Mesenchymal stem cell (in vitro differentiated cells and primary cell): ENCODE measurements at regions not wholly inside any gene's neighbourhood (a gene's known extent, or its start where the extent isn't known, plus 50 kb on each side); places are given as distances from the start of the nearest gene placed in this dataset.
"Not testable (repeated sequence)": the region's sequence is repeated elsewhere in the genome, so short reads cannot be mapped to it uniquely, and the experiment has no call there.

ENCODE experiments used
- DNase-seq: peaks from one replicate; pipeline ENCODE4 v3.0.0-alpha.2; 2013
- H2AFZ ChIP-seq: one replicate; pipeline ENCODE4 v1.6.1; 2013; ENCODE audit warnings: low read depth, mild to moderate bottlenecking, control low read depth, inconsistent platforms, low read length, moderate library complexity
- H2AK5ac ChIP-seq: 2 replicates; pipeline ENCODE4 v1.6.1; 2013; ENCODE audit warnings: low read length, moderate library complexity, mild to moderate bottlenecking, inconsistent platforms; ENCODE audit not compliant: severe bottlenecking
- H2BK120ac ChIP-seq: one replicate; pipeline ENCODE4 v1.6.1; 2013; ENCODE audit warnings: low read depth, mild to moderate bottlenecking, inconsistent platforms, low read length, moderate library complexity
- H2BK12ac ChIP-seq, 2 experiments: one replicate each; pipeline ENCODE4 v1.6.1; 2013; ENCODE audit warnings: inconsistent platforms in 2 of 2, low read length in 2 of 2, mild to moderate bottlenecking in 2 of 2, moderate library complexity in 2 of 2, control low read depth in 1 of 2
- H2BK15ac ChIP-seq: one replicate; pipeline ENCODE4 v1.6.1; 2013; ENCODE audit warnings: mild to moderate bottlenecking, low read depth, inconsistent platforms; ENCODE audit not compliant: poor library complexity, severe bottlenecking
- H2BK5ac ChIP-seq: 2 replicates; pipeline ENCODE4 v1.6.1; 2013; ENCODE audit warnings: low read depth, mild to moderate bottlenecking, low read length, control low read depth, inconsistent platforms; ENCODE audit not compliant: poor library complexity, severe bottlenecking
- H3K14ac ChIP-seq, 2 experiments: one replicate each; pipeline ENCODE4 v1.6.1; 2013; ENCODE audit warnings: inconsistent platforms in 2 of 2, low read length in 2 of 2, control low read depth in 1 of 2, mild to moderate bottlenecking in 1 of 2, moderate library complexity in 1 of 2
- H3K18ac ChIP-seq, 2 experiments: one replicate each; pipeline ENCODE4 v1.6.1; 2013; ENCODE audit warnings: inconsistent platforms in 2 of 2, low read length in 2 of 2, control low read depth in 1 of 2, low read depth in 1 of 2, mild to moderate bottlenecking in 1 of 2
- H3K23ac ChIP-seq, 2 experiments: one replicate each; pipeline ENCODE4 v1.6.1; 2013; ENCODE audit warnings: inconsistent platforms in 2 of 2, low read length in 2 of 2, mild to moderate bottlenecking in 2 of 2, moderate library complexity in 2 of 2, control low read depth in 1 of 2
- H3K27ac ChIP-seq: 2 replicates; pipeline ENCODE4 v1.5.1; 2013; ENCODE audit warnings: mild to moderate bottlenecking, moderate library complexity, low read length, control low read depth, inconsistent platforms; ENCODE audit not compliant: poor library complexity, severe bottlenecking
- H3K27me3 ChIP-seq, 2 experiments: 2 replicates each; pipeline versions ENCODE4 v1.6.1 to v1.7.0; 2013; ENCODE audit warnings: low read length in 2 of 2, mild to moderate bottlenecking in 2 of 2, moderate library complexity in 2 of 2, control low read depth in 1 of 2, inconsistent platforms in 1 of 2; ENCODE audit not compliant: control insufficient read depth in 1 of 2, insufficient read depth in 1 of 2
- H3K36me3 ChIP-seq, 2 experiments: 2 replicates each; pipeline versions ENCODE4 v1.6.1 to v1.7.0; 2013; ENCODE audit warnings: low read length in 2 of 2, control low read depth in 1 of 2, inconsistent platforms in 1 of 2, low read depth in 1 of 2, mild to moderate bottlenecking in 1 of 2; ENCODE audit not compliant: insufficient read depth in 2 of 2, control insufficient read depth in 1 of 2
- H3K4ac ChIP-seq, 2 experiments: one replicate each; pipeline ENCODE4 v1.6.1; 2013; ENCODE audit warnings: inconsistent platforms in 2 of 2, low read length in 2 of 2, mild to moderate bottlenecking in 2 of 2, moderate library complexity in 2 of 2, control low read depth in 1 of 2, low read depth in 1 of 2
- H3K4me1 ChIP-seq: 2 replicates; pipeline ENCODE4 v1.6.1; 2013; ENCODE audit warnings: low read depth, low read length, control low read depth; ENCODE audit not compliant: control insufficient read depth, insufficient read depth
- H3K4me2 ChIP-seq: 2 replicates; pipeline ENCODE4 v1.6.1; 2013; ENCODE audit warnings: low read length, mild to moderate bottlenecking, inconsistent platforms; ENCODE audit not compliant: poor library complexity, severe bottlenecking
- H3K4me3 ChIP-seq, 2 experiments: 2 replicates each; pipeline versions ENCODE4 v1.5.1 to v1.7.0; 2013; ENCODE audit warnings: low read length in 2 of 2, mild to moderate bottlenecking in 2 of 2, control low read depth in 1 of 2, low read depth in 1 of 2; ENCODE audit not compliant: insufficient read depth in 1 of 2
- H3K79me1 ChIP-seq: replicated peaks from 2 replicates; pipeline ENCODE4 v1.6.1; 2013; ENCODE audit warnings: mild to moderate bottlenecking, control low read depth, low read length, inconsistent platforms; ENCODE audit not compliant: poor library complexity, severe bottlenecking
- H3K9ac ChIP-seq: 2 replicates; pipeline ENCODE4 v1.7.0; 2013; ENCODE audit warnings: mild to moderate bottlenecking, low read length, moderate library complexity
- H3K9me3 ChIP-seq: 2 replicates; pipeline ENCODE4 v1.7.0; 2013; ENCODE audit warnings: mild to moderate bottlenecking, low read length; ENCODE audit not compliant: control insufficient read depth
- H4K8ac ChIP-seq: one replicate; pipeline ENCODE4 v1.6.1; 2013; ENCODE audit warnings: inconsistent platforms, mild to moderate bottlenecking, low read length, moderate library complexity
- H4K91ac ChIP-seq: one replicate; pipeline ENCODE4 v1.6.1; 2013; ENCODE audit warnings: mild to moderate bottlenecking, low read length, inconsistent platforms
- WGBS: methylation state at CpG from one replicate; pipeline ENCODE4 v1.1.7; 2013; ENCODE audit warnings: mixed read lengths; 5-methylcytosine and 5-hydroxymethylcytosine counted together

DNA sequence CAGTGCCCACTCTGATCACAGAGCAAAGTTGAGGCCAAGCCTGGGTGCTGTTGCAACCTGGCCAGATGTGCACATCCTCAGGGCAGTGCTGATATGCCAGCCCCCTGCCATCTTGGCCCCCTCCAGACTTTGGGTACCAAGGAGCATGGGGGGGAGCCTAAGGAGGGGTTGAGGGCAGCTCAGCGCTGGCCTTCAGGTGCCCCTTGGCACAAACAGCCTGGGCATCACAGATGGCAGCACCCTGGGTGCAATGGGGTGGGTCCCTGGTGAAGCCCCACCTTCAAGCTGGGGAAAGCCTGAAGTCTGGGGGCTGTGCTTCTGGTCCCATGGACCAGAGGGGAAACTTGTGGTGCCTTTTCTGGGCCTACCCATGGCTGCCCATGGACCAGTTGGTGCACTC lies 163.0 kb downstream of the FAM47A start:
- Histone ChIP-seq H3K14ac (no peak overlapping the region), H4K91ac (no peak overlapping the region), H3K23ac (no peak overlapping the region), H2BK15ac (no peak overlapping the region), H2BK5ac (no peak overlapping the region), H3K27ac (no peak overlapping the region), H3K4me1 (no peaks in the 10 kb centered on the region), H3K18ac (no peak overlapping the region), H3K9me3 (no peaks in the 10 kb centered on the region), H4K8ac (no peak overlapping the region), H3K79me1 (no peaks in the 10 kb centered on the region), H2BK120ac (no peak overlapping the region), H3K4ac (no peak overlapping the region), H3K4me2 (no peak overlapping the region), H3K9ac (no peak overlapping the region), H2AK5ac (no peak overlapping the region), H3K4me3 (no peak overlapping the region), H2AFZ (no peak overlapping the region), H2BK12ac (no peak overlapping the region), H3K27me3 (no peaks in the 10 kb centered on the region), H3K36me3 (no peaks in the 10 kb centered on the region)
- WGBS: 65% methylated on average over 1 of the region's 1 CpG
- no peak for DNase-seq

DNA sequence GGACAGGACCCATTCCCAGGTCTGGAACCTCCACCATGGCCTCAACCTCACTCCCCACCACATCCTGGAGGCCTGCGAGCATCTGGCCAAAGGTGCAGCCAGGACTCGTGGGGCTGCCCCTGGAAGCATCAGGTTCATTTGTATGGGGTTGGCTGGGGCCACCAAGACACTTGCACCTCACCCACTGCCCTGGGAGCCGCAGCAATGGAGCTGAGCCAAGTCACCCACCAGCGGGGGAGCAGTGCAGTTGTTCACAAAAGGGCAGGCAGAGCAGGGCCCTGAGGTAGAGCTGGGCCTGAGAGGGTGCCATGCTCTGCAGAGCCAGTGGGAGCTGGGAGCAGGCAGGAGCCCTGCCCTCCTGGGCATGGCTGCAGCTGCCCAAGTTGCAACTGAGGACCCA lies 163.5 kb downstream of the FAM47A start:
- H3K14ac ChIP-seq: no peak overlapping the region
- H3K79me1 ChIP-seq: no peaks in the 10 kb centered on the region
- no peak overlapping the region for H3K23ac ChIP-seq
- no peak overlapping the region for H3K4me2 ChIP-seq
- no peak overlapping the region for H2AFZ ChIP-seq
- no peaks in the 10 kb centered on the region for H3K9me3 ChIP-seq
- H3K36me3 ChIP-seq: no peaks in the 10 kb centered on the region
- no peak overlapping the region for H4K91ac ChIP-seq
- no peak overlapping the region for H2BK5ac ChIP-seq
- H2BK15ac ChIP-seq: no peak overlapping the region
- no peaks in the 10 kb centered on the region for H3K27me3 ChIP-seq
- H3K27ac ChIP-seq: no peak overlapping the region
- H3K4me3 ChIP-seq: no peak overlapping the region
- 43% methylated on average over 3 of the region's 4 CpGs for WGBS
- H2BK12ac ChIP-seq: no peak overlapping the region
- H4K8ac ChIP-seq: no peak overlapping the region
- H3K18ac ChIP-seq: no peak overlapping the region
- DNase-seq: no peak
- H3K4me1 ChIP-seq: no peaks in the 10 kb centered on the region
- no peak overlapping the region for H3K9ac ChIP-seq
- H2BK120ac ChIP-seq: no peak overlapping the region
- no peak overlapping the region for H3K4ac ChIP-seq
- H2AK5ac ChIP-seq: no peak overlapping the region

DNA sequence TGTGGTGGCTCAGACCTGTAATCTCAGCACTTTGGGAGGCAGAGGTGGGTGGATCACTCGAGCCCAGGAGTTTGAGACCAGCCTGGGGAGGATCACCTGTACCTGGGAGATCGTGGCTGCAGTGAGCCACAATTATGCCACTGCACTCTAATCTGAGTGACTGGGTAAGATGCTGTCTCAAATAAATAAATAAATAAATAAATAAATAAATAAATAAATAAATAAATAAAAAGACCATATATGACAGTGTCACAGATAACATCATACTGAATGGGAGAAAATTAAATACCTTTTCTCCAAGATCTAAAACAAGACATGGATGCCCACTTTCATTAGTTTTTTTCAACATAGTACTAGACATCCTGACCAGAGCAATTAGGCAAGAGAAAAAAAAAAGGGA lies 182.8 kb downstream of the FAM47A start:
- H2BK5ac ChIP-seq: no peak overlapping the region
- no peaks in the 10 kb centered on the region for H3K79me1 ChIP-seq
- H3K4me3 ChIP-seq: no peak overlapping the region
- H3K36me3 ChIP-seq: no peaks in the 10 kb centered on the region
- no peak overlapping the region for H4K91ac ChIP-seq
- no peaks in the 10 kb centered on the region for H3K27me3 ChIP-seq
- H3K18ac ChIP-seq: no peak overlapping the region
- H2AFZ ChIP-seq: no peak overlapping the region
- H3K4ac ChIP-seq: no peak overlapping the region
- no peaks in the 10 kb centered on the region for H3K9me3 ChIP-seq
- no peak overlapping the region for H2AK5ac ChIP-seq
- H3K9ac ChIP-seq: no peak overlapping the region
- no peak for DNase-seq
- no peak overlapping the region for H2BK12ac ChIP-seq
- H4K8ac ChIP-seq: no peak overlapping the region
- H2BK120ac ChIP-seq: no peak overlapping the region
- H3K4me1 ChIP-seq: no peaks in the 10 kb centered on the region
- H2BK15ac ChIP-seq: no peak overlapping the region
- H3K4me2 ChIP-seq: no peak overlapping the region
- no peak overlapping the region for H3K23ac ChIP-seq
- no peak overlapping the region for H3K14ac ChIP-seq
- H3K27ac ChIP-seq: no peak overlapping the region
- no CpG with 5 or more reads among the region's 2 CpGs for WGBS

DNA sequence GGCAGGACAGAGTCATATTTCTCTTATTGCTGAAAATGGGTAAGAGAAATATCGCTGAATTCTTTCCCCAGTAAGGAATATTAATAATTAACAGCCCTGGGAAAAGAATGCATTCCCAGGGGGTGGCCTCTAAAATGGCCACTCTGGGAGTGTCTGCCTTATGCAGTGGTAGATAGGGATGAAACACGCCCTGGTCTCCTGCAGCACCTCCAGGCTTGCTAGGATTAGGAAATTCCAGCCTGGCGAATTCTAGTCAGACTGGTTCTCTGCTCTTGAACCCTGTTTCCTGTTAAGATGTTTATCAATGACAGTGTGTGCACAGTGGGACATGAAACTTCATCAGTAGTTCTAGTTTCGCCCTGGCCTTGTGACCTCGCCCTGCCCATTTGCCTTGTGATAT lies 205.9 kb downstream of the FAM47A start:
- WGBS: 91% methylated on average over 3 of the region's 5 CpGs
- not testable (repeated sequence) for H3K79me1 ChIP-seq

More for the DNA sequence above, 205.9 kb downstream of the FAM47A start:
- not testable (repeated sequence) for H3K4me2 ChIP-seq, H4K91ac ChIP-seq, H2BK12ac ChIP-seq, H3K27ac ChIP-seq, H2AK5ac ChIP-seq, H3K4me3 ChIP-seq, H3K18ac ChIP-seq, H2BK120ac ChIP-seq, H3K14ac ChIP-seq, H2BK5ac ChIP-seq, H3K4ac ChIP-seq, DNase-seq, H3K4me1 ChIP-seq, H3K23ac ChIP-seq, H4K8ac ChIP-seq, H2AFZ ChIP-seq, H3K36me3 ChIP-seq, H2BK15ac ChIP-seq, H3K27me3 ChIP-seq, H3K9ac ChIP-seq
- H3K9me3 ChIP-seq: peaks cover 11% of the 10 kb centered on the region
